Tibial nerve (tissue), 4 donors: ENCODE measurements at regions not wholly inside any gene's neighbourhood (a gene's known extent, or its start where the extent isn't known, plus 50 kb on each side); places are given as distances from the start of the nearest gene placed in this dataset.
"Not testable (repeated sequence)": the region's sequence is repeated elsewhere in the genome, so short reads cannot be mapped to it uniquely, and the experiment has no call there.

Experiments
- DNase-seq, 2 donors: peaks; one replicate each; pipeline ENCODE4 v3.0.0-alpha.2; 2019; ENCODE audit warnings: low spot score in 2 of 2
- H3K27ac ChIP-seq, 4 donors: fragments of 200-600 bp; sonication (generic) in 3 of 4; one replicate each; pipeline ENCODE4 v1.5.1; 2017 to 2019; ENCODE audit warnings: mild to moderate bottlenecking in 1 of 4
- H3K27me3 ChIP-seq, 2 donors: fragments of 200-600 bp; sonication (generic) in 1 of 2; one replicate each; pipeline versions ENCODE4 v1.5.1 to v1.6.0; 2017 to 2019
- H3K36me3 ChIP-seq, 3 donors: fragments of 200-600 bp; sonication (generic); one replicate each; pipeline ENCODE4 v1.5.1; 2018 to 2019
- H3K4me1 ChIP-seq, 4 donors: fragments of 200-600 bp; sonication (generic) in 3 of 4; one replicate each; pipeline ENCODE4 v1.5.1; 2017 to 2019
- H3K4me3 ChIP-seq, 4 donors: fragments of 200-600 bp; sonication (generic) in 3 of 4; one replicate each; pipeline ENCODE4 v1.5.1; 2017 to 2019; ENCODE audit warnings: mild to moderate bottlenecking in 1 of 4, moderate library complexity in 1 of 4
- H3K9me3 ChIP-seq, 4 donors: fragments of 200-600 bp; sonication (generic) in 3 of 4; one replicate each; pipeline ENCODE4 v1.5.1; 2017 to 2019
- EP300 ChIP-seq, 2 donors: sonication (generic); formaldehyde crosslinking; IDR thresholded peaks; one replicate each; pipeline ENCODE4 v1.6.1; 2017; ENCODE audit warnings: antibody characterized with exemption in 2 of 2, mild to moderate bottlenecking in 1 of 2
- POLR2A ChIP-seq, 2 donors: fragments of 450-650 bp; IDR thresholded peaks; one replicate each; pipeline ENCODE4 v1.6.1; 2017; ENCODE audit warnings: antibody characterized with exemption in 2 of 2, mild to moderate bottlenecking in 2 of 2, moderate library complexity in 2 of 2
- WGBS, 2 donors: methylation state at CpG; one replicate each; pipeline ENCODE4 v1.1.5; 2018; 5-methylcytosine and 5-hydroxymethylcytosine counted together
- TF ChIP-seq, protein P1 (sequence below), 5 experiments: fragments of 200-600 bp in 3 of 5; fragments of 450-650 bp in 2 of 5; sonication (generic) in 3 of 5; IDR thresholded peaks; one replicate each; pipeline ENCODE4 v1.5.1; 2016 to 2019; ENCODE audit warnings: antibody characterized with exemption in 5 of 5, mild to moderate bottlenecking in 3 of 5, moderate library complexity in 2 of 5

DNA sequence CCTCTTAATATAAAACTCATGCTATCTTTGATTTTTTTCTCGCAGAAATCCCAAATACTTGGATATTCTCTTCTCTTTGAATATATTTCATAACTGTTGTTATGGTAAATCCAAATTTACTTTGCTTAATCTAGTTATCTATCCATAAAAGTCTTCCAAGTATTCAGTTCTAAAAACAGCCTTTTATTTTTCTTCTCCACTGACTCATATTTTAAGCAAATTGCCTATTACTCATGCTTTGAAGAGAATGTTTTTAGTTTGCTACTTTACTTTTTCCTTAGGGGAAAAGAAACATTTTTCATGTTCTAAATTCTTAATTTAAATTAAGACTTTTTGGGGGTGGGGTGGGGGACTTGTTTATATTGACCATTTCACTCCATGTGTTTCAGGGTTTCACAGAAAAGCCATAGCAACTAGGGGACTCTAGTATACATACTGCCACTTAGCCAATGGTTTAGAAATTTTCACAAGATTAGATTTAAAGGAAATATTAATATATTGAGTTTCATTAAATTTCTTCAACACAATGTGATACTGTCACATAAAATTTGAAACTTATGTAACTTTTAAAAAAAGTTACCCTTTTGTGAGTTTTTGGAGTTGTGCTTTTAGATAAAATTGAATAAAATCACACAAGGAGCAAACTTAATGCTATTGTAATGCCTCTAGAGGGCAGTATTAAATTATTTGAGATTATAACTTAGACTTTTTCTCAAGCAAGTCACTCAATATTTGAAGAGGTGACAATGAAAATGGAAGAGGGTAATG is 545.8 kb upstream of the ARRDC3 start:
- DNase-seq, result no peak
- Histone ChIP-seq H3K27ac (no peak overlapping the region), H3K27me3 (no peaks in the 10 kb centered on the region), H3K4me3 (no peak overlapping the region), H3K4me1 (no peaks in the 10 kb centered on the region), H3K9me3 (no peaks in the 10 kb centered on the region), H3K36me3 (no peaks in the 10 kb centered on the region)
- TF ChIP-seq, protein P1, sequence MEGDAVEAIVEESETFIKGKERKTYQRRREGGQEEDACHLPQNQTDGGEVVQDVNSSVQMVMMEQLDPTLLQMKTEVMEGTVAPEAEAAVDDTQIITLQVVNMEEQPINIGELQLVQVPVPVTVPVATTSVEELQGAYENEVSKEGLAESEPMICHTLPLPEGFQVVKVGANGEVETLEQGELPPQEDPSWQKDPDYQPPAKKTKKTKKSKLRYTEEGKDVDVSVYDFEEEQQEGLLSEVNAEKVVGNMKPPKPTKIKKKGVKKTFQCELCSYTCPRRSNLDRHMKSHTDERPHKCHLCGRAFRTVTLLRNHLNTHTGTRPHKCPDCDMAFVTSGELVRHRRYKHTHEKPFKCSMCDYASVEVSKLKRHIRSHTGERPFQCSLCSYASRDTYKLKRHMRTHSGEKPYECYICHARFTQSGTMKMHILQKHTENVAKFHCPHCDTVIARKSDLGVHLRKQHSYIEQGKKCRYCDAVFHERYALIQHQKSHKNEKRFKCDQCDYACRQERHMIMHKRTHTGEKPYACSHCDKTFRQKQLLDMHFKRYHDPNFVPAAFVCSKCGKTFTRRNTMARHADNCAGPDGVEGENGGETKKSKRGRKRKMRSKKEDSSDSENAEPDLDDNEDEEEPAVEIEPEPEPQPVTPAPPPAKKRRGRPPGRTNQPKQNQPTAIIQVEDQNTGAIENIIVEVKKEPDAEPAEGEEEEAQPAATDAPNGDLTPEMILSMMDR (IDR thresholded peaks at IDR 0.05), result peak in 4 of 5 experiments; percentile 18 to 51 (median 32)
- no peak for TF ChIP-seq EP300 (IDR thresholded peaks at IDR 0.05)
- no peak for TF ChIP-seq POLR2A (IDR thresholded peaks at IDR 0.05)
- WGBS, 2 donors, result 93 to 94% methylated on average over 1 of the region's 1 CpG

DNA sequence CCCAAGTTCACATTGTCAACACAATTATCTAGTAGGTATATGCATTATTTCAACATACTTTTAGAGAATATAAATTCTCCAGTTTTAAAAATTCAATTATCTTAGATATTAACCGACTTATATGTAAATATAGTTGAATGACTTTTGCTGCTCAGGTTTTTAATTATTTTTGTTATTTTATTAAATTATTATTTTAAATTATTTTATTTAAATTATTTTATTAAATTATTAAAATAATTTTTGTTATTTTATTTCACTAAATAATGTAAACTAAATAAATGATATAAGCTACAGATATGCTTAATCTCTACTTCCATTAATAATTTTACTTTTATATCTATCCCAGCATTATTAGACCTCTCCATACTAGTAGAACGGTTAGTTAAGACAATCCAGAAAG is 544.3 kb upstream of the ARRDC3 start:
- Histone ChIP-seq H3K36me3 (no peaks in the 10 kb centered on the region), H3K4me3 (no peak overlapping the region), H3K4me1 (no peaks in the 10 kb centered on the region), H3K27ac (no peak overlapping the region), H3K27me3 (no peaks in the 10 kb centered on the region), H3K9me3 (no peaks in the 10 kb centered on the region)
- DNase-seq, result no peak
- TF ChIP-seq EP300 (IDR thresholded peaks at IDR 0.05) (no peak), POLR2A (IDR thresholded peaks at IDR 0.05) (no peak)
- TF ChIP-seq, protein P1 (IDR thresholded peaks at IDR 0.05), result no peak
- 95 to 98% methylated on average over 2 of the region's 2 CpGs for WGBS, 2 donors

- no peak for DNase-seq
- Histone ChIP-seq H3K4me3 (no peak overlapping the region), H3K27me3 (no peaks in the 10 kb centered on the region), H3K36me3 (no peaks in the 10 kb centered on the region), H3K27ac (no peak overlapping the region), H3K9me3 (no peaks in the 10 kb centered on the region), H3K4me1 (no peaks in the 10 kb centered on the region)
- TF ChIP-seq EP300 (IDR thresholded peaks at IDR 0.05) (no peak), POLR2A (IDR thresholded peaks at IDR 0.05) (no peak)
- TF ChIP-seq, protein P1 (IDR thresholded peaks at IDR 0.05), result no peak
- 54 to 56% methylated on average over 1 of the region's 1 CpG for WGBS, 2 donors
These were observed 542.1 kb upstream of the ARRDC3 start for GRCh38 chr5:91925249-91925648.

DNA sequence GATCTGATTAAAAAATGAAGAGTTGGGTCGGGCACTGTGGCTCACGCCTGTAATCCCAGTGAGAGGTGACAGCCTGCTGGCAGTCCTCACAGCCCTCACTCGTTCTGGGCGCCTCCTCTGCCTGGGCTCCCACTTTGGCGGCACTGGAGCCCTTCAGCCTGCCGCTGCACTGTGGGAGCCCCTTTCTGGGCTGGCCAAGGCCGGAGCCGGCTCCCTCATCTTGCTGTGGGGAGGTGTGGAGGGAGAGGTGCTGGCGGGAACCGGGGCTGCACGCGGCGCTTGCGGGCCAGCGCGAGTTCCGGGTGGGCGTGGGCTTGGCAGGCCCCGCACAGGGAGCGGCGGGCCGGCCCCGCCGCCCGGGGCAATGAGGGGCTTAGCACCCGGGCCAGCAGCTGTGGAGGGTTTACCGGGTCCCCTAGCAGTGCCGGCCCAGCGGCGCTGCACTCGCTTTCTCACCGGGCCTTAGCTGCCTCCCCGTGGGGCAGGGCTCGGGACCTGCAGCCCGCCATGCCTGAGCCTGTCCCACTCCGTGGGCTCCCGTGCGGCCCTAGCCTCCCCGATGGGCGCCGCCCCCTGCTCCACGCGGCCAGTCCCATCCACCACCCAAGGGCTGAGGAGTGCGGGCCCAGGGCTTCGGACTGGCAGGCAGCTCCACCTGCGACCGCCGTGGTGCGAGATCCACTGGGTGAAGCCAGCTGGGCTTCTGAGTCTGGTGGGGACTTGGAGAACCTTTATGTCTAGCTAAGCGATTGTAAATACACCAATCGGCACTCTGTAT is 534.1 kb upstream of the ARRDC3 start:
- H3K4me3 ChIP-seq, H3K27me3 ChIP-seq, H3K4me1 ChIP-seq, H3K9me3 ChIP-seq, DNase-seq, H3K36me3 ChIP-seq, H3K27ac ChIP-seq: not testable (repeated sequence)
- whole genome bisulfite sequencing, 2 donors, result 93 to 95% methylated on average over 34 to 36 of the region's 51 CpGs

- H3K4me3 ChIP-seq, result no peak overlapping the region
- no peak for TF ChIP-seq POLR2A (IDR thresholded peaks at IDR 0.05)
- TF ChIP-seq, protein P1 (IDR thresholded peaks at IDR 0.05), result no peak
- no peak for TF ChIP-seq EP300 (IDR thresholded peaks at IDR 0.05)
- DNase-seq, result no peak
- H3K9me3 ChIP-seq, result no peaks in the 10 kb centered on the region
- no peaks in the 10 kb centered on the region for H3K36me3 ChIP-seq
- 83 to 87% methylated on average over 4 of the region's 4 CpGs for WGBS, 2 donors
- H3K4me1 ChIP-seq, result no peaks in the 10 kb centered on the region
- H3K27me3 ChIP-seq, result no peaks in the 10 kb centered on the region
- no peak overlapping the region for H3K27ac ChIP-seq
These were observed 527.5 kb upstream of the ARRDC3 start for GRCh38 chr5:91910655-91911054.
